ENCODE measurements at regions not wholly inside any gene's neighbourhood (a gene's known extent, or its start where the extent isn't known, plus 50 kb on each side); places are given as distances from the start of the nearest gene placed in this dataset.

DNA sequence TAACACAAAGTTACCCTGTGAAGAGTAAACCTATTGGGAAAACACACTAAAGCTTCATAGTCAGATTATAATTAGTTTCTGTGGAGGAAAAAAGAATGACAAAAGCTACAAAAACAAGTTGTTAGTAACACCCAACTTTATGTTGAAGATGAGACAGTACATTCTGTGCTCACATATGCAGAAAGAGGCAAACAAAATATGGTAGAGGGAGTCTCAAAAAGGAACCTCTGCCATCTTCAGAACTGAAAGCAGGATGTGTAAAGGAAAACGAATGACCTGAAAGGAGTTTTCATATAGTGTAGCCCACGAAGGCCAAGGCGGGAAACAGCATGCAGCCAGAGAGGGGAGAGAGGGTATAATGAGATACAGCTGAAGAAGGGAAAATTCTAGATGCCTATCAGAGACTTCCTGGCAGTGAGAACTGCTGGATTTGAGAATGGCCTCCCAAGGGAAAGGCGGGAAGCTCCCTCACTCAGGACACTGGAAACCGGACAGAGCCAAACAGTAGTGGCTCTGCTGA is 84.1 kb upstream of the HEY2 start:
- no peak for DNase-seq

DNA sequence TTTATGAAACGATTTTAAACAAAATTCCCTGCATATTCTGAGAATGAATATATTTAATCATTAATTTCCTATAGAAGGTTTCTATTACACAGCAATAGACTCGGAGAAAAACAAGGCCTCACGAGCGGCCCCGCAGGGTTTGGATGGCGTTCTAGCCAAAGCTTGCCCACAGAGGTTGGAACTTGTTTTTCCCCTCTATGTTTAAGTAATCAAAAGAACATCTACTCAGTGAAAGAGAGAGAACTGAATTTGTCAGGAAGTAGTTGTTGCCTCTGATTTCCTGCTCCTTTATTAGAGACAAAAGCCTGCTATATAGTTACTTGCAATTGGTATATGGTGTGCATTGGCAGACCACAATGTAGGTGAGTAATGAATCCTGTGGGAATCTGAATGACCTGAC is 82.1 kb upstream of the HEY2 start:
- DNase-seq, result no peak

DNA sequence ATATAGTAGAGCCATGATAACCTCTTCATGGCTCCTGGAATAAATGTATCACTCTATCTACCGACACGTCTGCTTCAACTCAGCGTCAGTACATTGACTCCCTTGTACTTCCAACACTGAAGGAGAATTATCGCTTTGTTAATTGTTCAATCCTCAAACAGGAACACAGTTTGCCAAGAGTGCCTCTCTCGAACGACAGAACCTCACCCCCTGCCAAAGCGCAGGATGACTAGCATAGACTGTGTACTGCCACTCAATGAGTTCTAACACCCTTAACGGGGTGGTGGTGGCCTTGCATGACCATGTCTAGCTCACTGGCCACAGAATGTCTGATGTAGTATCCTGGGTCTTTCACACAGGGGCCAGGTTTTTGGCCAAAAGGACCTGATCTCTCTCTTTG is 81.4 kb upstream of the HEY2 start:
- no peak for DNase-seq

DNA sequence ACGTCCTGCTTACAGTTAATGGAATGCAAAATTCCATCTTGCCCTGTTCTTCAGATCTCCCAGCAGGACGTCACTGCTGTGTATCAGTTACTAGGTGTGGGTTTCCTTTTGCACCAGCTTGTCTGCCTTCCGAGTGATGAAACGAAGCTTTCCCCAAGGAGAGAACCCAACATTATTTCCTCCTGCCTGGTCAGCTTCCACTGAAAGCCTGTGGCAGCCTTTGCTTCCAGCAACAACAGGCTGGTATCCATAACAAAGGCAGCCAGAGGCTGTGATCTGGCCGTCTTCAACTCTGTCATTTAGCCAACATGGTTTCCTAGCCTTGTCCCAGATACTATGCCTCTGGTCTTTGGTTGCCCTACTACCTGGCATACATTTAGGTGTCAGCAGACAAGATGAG is 78.9 kb upstream of the HEY2 start:
- DNase-seq, result no peak

DNA sequence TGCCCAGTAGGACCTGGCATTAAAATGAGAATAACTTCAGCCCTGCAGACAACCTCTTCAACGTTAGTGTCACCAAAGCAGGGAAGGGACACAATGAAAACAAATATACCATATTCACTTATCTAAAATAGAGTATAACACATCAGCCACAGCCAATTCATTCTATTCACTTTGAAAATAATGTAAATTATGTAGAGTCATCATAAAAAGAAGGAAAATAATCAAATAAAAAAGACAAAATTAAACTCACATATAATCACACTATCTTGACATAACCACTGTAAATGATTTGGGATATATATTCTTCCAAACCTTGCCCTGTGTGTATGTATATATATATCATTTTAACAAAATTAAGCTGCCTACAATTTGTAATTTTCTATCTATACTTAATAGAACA is 78.1 kb upstream of the HEY2 start:
- DNase-seq, result no peak

DNA sequence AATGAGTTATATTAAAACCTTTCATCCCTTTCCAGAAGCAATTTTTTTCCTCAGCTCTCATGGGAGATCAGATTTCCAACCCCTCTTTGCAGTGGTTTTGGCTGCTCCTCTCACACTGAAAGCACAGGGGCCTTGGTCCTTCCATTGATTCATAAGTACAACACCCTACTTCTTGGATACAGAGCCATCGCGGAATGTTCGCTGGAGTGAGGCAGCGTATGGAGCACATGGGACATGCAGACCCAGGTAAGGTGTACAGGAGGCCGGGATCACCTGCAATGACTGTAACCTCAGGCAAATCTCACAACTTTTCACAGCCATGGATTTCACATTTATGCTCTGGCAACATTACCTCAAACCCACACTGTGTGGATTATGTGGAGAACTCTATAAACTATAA is 75.2 kb upstream of the HEY2 start:
- no peak for DNase-seq

DNA sequence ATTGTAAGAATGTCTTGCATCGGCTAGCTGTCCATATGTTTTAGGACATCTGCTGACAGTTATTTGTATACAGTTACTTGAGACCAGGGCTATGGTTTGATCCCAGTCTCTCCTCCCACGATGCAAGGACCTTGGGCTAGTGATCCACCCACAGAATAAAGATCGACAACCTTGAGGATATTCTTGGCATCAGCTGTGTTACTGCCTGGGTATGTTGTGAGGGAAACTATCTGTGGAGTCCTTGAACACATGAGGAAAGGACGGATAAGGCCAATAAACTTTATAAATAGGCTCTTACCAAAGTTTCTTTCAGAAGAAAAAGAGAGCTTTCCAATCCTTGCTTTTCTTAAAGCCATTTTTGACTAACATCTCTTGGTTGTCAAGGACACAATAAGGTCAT is 70.8 kb upstream of the HEY2 start:
- no peak for DNase-seq

DNA sequence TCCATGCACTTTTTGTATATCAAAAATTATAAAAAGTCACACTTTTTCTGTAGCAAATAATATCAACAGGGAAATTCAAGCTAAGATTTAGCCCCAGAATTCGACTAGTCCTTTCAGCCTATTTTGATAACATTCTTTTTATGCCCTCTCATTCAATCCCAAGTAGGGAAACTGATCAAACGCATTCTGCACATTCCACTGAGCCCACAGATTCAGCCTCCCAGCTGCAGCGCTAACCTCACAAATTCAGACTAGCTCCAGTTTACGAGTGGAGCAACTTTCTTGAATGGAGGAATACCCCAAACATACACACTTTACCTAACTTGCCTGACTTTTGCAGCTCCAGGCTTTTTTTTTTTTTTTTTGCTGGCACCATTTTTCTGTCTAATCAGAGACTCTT is 70.3 kb upstream of the HEY2 start:
- no peak for DNase-seq

DNA sequence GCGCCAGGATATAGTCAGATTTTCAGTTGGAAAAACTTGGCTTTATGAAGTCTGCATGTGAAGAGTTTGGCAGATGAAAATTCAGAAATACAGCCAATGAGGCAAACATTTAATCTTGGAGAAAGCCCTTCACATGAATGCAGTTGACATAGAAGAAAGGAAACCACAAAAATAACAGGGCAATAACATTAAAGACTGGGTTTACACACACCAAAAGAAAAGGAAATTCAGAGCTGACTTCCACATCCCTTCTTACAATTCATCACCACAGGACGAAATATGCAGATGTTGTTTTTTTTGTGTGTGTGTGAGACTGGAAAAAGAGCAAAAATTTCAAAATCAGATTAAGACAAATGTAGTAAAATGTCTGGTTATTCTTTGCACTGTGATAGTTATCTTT is 69.8 kb upstream of the HEY2 start:
- no peak for DNase-seq

DNA sequence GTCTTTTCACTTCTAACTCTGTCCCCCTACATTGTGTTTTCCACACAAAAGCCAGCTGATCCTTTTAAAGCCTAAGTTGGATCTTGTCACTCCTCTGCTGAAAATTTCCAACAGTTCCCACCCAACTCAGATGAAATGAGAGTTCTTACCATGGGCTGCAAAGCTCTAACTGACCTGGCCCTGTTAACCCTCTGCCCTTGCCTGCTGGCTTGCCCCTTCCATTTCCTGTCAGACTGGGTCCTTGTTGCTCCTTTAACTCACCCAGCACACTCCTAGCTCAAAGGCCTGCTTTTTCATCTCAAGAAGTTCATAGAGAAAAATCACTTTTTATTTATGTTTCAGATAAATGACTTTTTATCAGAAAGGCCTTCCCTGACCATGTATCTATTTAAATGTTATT is 66.5 kb upstream of the HEY2 start:
- no peak for DNase-seq

DNA sequence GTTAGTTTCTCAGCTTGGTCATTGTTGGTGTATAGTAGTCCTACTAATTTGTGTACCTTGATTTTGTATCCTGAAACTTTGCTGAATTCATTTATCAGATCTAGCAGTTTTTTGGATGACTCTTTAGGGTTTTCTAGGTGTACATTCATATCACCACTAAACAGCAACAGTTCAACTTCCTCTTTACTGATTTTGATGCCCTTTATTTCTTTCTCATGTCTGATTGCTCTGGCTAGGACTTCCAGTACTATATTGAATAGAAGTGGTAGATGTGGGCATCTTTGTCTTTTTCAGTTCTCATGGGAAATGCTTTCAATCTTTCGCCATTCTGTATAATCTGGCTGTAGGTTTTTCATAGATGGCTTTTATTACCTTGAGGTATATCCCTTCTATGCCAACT is 61.3 kb upstream of the HEY2 start:
- DNase-seq, result no peak

DNA sequence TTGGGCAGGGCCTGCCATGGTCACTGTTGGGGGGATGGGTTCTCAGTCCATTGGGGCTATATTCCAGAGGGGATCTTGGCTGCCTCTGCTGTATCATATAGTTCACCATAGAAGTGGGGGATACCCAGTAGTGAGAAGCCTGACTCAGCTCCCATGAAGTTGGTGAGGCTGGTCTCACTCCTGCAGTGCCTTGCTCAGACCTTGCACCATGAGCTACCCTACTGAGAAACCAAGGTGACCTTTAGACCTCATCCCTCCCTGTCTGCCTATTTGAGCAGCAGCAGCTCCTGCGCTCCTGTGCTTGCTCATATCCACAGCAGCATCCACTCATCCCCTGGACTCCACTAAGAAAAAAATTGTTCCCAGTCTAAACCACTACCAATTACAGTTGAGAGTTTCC is 56.0 kb upstream of the HEY2 start:
- no peak for DNase-seq

DNA sequence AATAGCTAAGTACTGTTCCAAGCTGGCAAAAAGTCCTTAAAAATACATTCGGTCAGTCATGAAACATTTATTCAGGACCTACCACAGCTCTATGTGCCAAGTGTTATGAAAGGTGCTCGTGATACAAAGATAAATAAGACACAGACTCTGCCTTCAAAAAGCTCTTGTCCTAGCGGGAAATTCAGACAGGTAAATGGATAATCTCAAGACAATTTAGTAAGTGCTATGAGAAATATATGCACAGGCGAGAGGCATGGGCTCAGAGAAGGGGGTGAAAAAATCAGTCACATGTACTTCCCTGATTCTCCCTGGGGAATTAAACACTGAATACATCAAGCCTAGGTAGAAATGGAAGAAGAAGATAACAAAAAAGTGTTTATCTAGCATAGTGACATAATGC is 49.8 kb upstream of the HEY2 start:
- no peak for DNase-seq
